GM19397 (cell line): ENCODE measurements at regions not wholly inside any gene's neighbourhood (a gene's known extent, or its start where the extent isn't known, plus 50 kb on each side); places are given as distances from the start of the nearest gene placed in this dataset.
"Not testable (repeated sequence)": the region's sequence is repeated elsewhere in the genome, so short reads cannot be mapped to it uniquely, and the experiment has no call there.

ENCODE experiments used
- ATAC-seq: cut with Tn5 transposase; IDR thresholded peaks from one replicate; pipeline ENCODE4 v1.9.1; 2021; ENCODE audit warnings: mild to moderate bottlenecking, moderate library complexity; ENCODE audit not compliant: unreplicated experiment

DNA sequence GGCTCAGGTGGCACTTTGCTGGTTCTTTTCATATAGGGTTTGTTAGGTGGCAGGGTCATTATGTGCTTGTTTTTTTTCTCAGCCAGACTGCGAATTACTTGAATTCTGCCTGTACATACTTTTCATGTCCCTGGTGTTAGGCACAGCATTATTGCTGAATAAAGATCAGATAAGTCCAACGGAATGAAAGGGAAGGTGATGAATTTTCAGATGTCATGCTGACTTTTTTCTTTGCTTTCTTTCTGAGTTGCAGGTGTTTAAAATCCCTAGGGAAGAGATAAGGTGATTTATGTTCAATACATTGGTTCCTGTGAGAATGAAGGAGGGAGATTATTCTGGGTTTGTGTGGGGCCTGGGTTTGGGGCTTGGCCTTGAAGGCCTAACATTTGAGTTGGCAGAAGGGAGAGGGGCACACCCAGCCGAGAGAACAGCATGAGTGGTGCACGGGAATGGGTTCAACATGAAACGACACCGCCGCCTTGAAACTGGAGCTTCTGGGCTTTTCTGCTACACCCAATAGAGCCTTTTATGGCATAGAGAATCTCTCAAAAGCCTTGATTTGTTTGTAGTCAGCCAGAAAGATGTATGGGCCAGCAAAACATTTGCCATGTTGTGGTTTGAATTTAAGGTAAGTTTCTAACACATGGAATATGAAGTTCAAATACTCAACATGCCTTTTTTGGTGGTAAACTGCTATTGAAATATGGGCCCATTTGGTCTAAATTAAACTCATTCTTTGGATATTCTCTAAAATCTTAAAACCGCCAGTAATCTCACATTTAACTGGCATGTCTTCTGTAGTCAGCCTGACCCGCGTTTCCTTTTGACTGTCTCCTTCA, 477.0 kb downstream of the PCNX1 start:
- ATAC-seq: no peak

DNA sequence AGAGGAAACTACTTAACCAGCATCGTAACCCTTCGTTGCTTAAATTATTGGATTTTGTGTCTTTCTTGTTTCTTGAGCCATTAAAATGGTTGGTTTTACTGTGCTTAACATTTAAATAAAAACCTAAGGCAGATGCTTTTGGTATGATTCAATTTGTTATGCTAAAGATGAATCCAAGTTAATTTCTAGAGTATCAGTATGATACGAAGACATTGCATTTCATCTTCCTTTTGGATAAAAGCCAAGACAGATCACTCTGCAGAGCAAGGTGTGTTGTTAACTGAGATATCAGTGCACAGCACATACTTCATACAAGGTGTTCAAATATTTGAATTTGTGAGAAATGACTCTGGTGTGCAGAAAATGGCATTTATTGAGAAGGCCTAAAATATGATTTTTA, 480.5 kb downstream of the PCNX1 start:
- no peak for ATAC-seq

- no peak for ATAC-seq
Observed at GRCh38 chr14:71388336-71388735, 481.1 kb downstream of the PCNX1 start.

DNA sequence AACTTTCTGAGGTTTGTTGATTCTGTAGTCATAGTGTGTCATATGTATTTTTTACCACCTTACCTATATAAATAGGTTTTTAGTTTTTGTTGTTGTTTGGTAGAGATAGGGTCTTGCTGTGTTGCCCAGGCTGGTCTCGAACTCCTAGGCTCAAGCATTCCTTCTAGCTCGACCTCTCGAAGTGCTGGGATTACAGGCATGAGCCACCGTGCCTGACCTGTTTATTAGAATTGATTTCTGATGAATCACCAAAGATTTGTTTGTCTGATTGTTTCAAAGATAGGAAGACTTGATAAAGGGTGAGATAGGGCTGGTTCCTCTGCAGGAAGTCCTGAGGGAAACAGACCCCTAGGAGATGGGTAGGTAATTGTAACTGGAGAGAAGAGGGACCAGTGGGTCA, 481.6 kb downstream of the PCNX1 start:
- no peak for ATAC-seq

- ATAC-seq: no peak
Observed at GRCh38 chr14:71394386-71394785, 487.1 kb downstream of the PCNX1 start.

DNA sequence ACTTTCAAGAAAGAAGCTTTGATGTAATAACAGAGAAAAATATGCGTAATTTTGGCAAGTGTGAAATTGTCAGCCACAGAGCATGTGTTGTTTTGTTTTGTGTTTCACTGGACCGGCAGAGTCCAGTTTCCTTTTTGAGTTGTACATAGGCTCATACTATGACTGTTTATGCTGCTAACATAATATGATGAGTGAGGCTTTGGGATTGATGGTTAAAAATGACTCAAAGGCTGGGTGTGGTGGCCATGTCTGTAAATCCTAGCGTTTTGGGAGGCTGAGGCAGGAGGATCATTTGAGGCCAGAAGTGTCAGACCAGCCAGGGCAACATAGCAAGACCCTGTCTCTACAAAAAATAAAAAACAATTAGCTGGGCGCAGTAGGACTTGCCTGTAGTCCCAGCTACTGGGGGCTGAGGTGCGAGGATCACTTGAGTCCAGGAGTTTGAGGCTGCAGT, 487.9 kb downstream of the PCNX1 start:
- ATAC-seq: no peak

- no peak for ATAC-seq
Observed at GRCh38 chr14:71395636-71396035, 488.4 kb downstream of the PCNX1 start.

DNA sequence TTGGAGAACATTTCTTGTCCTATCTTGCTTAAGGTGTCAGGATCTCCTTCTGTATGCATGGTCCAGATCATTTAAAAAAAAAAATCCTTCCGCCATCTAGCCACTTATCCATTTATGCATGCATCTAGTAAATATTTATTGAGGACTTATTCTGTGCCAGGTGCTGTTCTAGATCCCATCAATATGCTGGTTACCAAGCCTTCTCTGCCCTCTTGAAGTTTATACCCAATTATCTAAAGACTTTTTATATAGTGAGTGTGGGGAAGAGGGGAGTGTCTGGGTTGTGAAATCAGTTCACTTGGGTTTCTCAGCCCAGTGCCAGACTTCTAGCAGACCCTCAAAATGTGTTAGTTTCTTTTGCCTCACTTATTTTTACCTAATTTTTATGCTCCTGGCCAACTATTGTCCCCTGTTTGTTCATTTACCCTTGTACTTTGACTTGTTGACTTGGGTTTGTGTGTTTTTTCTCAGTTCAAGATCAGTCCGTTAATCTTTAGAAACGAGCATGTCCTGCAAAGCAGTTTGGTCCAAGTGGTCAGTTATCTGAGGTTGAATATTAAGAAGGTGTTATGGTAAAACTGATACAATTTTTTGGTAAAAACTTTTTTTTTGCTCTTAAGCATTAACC, 488.9 kb downstream of the PCNX1 start:
- ATAC-seq: no peak

GRCh38 chr14:71397371-71397770, 490.1 kb downstream of the PCNX1 start:
- no peak for ATAC-seq

- ATAC-seq: no peak
Observed at GRCh38 chr14:71398450-71398849, 491.2 kb downstream of the PCNX1 start.

DNA sequence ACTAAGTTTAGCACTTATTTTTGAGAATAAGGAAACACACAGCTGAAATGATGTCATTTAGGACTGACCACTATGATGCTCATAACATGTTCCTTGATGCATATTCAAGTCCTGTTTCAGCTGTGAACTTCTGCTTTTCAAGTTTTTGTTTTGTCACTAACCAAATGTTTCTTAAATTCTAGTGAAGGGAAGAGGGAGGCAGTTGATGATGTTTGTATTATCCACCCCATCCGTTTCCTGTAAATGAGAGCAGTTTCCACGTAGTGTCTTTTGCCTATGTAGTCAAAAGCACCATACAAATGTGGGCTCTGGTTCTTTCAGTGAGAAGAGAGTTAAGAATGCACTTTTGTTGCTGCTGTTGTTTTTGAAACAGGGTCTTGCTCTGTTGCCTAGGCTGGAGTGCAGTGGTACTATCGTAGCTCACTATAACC, 491.8 kb downstream of the PCNX1 start:
- ATAC-seq: peak; percentile 69

GRCh38 chr14:71400871-71401321, 493.6 kb downstream of the PCNX1 start:
- no peak for ATAC-seq

DNA sequence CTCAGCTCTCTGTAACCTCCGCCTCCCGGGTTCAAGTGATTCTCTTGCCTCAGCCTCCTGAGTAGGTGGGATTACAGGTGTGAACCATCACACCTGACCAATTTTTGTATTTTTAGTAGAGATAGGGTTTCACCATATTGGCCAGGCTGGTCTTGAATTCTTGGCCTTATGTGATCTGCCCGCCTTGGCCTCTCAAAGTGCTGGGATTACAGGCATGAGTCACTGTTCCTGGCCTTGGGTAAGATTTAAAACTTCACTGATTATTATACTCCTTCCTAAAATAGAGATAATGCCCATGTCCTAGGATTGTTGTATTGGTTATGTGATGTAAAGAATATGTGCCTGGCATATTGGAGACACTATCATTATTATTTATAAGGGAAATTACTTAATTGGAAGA, 495.2 kb downstream of the PCNX1 start:
- not testable (repeated sequence) for ATAC-seq

DNA sequence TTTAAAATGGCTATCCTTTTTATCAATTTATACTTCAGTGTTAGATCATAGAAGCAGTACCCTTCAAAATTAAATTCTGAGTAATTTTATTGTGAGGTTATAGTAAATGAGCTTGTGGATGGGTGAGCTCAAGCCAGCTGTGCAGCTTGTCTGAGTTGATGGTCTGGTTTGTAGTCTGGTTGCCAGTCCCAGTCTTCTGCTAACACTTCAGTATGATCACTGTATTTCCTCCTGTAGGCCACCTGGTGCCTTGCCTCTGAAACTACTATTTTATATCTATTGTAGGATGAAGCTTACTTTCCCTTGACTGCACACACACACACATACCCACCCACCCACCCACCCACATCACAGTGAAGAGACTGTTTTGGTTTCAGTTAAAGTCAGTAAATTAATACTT, 496.4 kb downstream of the PCNX1 start:
- no peak for ATAC-seq

GRCh38 chr14:71405676-71406075, 498.4 kb downstream of the PCNX1 start:
- no peak for ATAC-seq

DNA sequence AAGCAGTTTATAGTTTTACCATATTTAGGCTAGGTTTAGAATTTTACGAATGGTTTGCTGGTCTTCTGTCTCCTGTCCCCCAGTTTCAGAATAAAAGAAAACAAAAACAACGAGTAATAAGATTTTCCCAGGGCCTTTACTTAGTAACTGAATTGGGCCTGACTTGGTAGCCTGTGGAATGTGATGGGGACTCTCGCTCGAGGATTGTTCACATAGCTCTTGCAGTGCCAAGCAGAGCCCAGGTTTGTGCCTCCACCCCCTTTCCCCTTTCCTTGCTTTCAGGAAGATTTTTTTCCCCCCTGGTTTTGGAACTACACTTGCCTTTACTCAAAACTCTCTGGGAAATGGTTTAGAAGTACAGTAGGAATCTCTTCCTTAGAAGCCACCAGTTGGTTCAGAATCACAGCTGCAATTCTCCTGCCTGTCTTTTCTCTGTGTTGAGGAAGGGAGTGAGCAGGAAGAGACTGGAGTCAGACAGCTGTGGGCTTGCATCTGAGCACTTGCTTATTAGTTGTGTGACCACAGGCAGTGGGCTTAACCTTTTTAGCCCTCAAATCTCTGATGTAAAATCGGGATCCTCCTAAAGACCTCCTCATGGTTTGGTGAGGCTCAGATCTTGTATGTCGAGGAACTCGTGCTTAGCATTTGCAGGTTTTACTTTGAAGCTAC, 501.2 kb downstream of the PCNX1 start:
- ATAC-seq: no peak

DNA sequence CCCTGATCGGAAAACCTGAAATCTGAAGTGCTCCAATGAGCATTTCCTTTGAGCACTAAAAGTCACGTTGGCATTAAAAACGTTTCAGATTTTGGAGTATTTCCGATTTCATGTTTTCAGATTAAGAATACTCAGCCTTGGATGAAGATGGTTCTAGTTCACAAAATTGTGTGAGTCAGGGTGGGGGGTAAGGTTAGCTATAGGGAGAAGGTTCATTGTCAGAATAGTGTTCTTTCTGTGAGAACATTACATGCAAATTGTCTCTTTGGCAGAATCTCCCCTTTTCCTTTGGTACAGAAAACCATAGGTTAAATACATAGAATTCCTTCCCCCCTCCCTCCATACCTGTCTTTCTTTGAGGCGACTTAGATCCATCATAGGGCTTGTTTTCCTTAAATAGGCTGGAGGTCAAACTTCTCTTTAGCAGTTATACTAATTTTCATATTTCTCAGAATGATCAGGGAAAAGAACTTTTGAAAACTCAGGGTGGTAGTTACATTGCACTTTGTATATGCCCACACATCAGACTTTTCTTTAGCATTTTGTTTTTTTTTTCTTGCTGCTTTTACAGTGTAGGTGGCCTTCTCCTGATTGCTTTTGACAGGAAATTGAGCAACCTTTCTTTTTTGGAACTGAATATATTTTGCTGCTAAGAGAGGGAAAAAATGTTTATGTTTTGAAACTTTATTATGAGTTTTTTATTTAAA, 503.5 kb downstream of the PCNX1 start:
- no peak for ATAC-seq

- no peak for ATAC-seq
Observed at GRCh38 chr14:71411285-71411595, 504.0 kb downstream of the PCNX1 start.

GRCh38 chr14:71411738-71412137, 504.5 kb downstream of the PCNX1 start:
- ATAC-seq: no peak

DNA sequence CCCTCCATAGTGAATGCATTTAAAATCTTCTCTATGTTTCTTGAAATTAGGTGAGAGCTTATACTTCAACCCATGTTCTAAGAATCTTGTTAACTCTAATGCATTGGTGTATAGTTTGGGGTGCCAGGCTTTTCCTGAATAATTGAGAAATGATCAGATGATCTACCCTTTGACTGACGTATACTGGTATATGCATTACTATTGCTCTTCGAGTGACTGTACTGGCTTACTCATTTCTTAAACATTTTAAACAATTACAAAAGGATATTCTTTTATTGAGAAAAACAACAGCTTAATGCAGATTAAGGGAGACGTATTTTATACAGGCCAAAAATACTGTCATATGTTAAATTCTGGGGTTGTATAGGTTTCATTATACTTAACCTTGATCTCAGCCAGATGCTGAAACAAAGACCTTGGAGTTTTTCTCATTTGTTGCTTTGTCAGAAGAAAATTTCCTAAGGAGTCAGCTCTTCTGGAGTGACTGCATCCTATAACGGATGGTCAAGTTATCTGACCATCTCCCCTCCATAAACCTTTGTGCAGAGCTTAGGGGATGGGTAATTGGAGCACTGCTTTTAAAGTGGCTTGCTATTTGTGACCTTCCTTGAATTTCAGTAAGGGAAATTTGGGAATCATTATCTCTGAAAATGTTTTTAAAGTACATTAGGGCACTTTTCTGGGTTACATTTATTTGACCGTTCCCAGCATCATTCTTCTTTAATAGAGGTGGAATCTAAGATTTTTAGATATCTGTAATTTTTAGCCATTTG, 507.6 kb downstream of the PCNX1 start:
- no peak for ATAC-seq

DNA sequence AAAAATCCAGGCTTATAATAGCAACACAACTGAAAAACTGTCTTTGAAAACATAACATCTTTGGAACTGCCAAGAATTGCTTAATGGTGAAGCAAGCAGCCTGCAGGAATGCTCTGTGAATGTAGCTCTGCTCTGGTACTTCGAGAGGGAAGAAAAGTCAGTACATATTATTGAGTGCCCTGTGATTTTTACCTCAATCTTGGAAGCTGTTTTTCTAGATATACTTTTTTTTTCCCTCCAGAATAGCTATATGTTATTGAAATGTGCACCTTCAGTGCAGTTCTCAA, 508.1 kb downstream of the PCNX1 start:
- no peak for ATAC-seq
